ENCODE measurements at regions not wholly inside any gene's neighbourhood (a gene's known extent, or its start where the extent isn't known, plus 50 kb on each side); places are given as distances from the start of the nearest gene placed in this dataset.

DNA sequence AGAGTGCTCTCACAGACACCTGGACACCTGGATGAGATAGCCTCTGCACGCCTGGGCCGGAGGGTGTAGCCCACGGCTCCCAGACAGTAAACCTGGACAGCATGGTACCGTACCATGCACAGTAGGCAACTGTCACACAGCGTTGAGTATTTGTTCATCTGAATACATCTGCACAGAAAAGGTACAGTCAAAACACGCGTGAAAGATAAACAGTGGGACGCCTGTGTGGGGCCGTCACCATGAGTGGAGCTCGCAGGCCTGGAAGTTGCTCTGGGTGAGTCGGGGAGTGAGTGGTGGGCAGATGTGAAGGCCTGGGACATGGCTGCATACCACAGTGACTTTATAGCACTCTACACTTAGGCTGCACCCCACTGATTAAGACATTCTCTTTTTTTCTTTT lies 280.0 kb upstream of the SHH start:
- H3K36me3 Mint-ChIP-seq: no peaks in the 10 kb centered on the region
- H3K27me3 Mint-ChIP-seq (ENCODE audit: low read depth in 2 of 2): peaks cover 0 to 4% of the 10 kb centered on the region in 2 donors
- no peak overlapping the region for H3K4me3 ChIP-seq (ENCODE audit: low read length)
- no peaks in the 10 kb centered on the region for H3K9me3 Mint-ChIP-seq
- H3K4me1 Mint-ChIP-seq: no peaks in the 10 kb centered on the region
- H3K27ac Mint-ChIP-seq: no peak overlapping the region
- no peak overlapping the region for H3K27ac ChIP-seq (ENCODE audit: low read length)
- H3K4me1 ChIP-seq (ENCODE audit: control insufficient read depth, insufficient read depth, low read length): no peaks in the 10 kb centered on the region
- H3K27me3 ChIP-seq (ENCODE audit: control insufficient read depth, insufficient read depth, low read length): no peaks in the 10 kb centered on the region
- TF ChIP-seq, protein P1, sequence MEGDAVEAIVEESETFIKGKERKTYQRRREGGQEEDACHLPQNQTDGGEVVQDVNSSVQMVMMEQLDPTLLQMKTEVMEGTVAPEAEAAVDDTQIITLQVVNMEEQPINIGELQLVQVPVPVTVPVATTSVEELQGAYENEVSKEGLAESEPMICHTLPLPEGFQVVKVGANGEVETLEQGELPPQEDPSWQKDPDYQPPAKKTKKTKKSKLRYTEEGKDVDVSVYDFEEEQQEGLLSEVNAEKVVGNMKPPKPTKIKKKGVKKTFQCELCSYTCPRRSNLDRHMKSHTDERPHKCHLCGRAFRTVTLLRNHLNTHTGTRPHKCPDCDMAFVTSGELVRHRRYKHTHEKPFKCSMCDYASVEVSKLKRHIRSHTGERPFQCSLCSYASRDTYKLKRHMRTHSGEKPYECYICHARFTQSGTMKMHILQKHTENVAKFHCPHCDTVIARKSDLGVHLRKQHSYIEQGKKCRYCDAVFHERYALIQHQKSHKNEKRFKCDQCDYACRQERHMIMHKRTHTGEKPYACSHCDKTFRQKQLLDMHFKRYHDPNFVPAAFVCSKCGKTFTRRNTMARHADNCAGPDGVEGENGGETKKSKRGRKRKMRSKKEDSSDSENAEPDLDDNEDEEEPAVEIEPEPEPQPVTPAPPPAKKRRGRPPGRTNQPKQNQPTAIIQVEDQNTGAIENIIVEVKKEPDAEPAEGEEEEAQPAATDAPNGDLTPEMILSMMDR (IDR thresholded peaks at IDR 0.05): no peak
- no peak overlapping the region for H3K4me3 Mint-ChIP-seq
- no peaks in the 10 kb centered on the region for H3K36me3 ChIP-seq (ENCODE audit: control insufficient read depth, insufficient read depth, low read length)
- ATAC-seq (peak in 1 of 3 donors; percentile 9), DNase-seq (no peak)
- no peaks in the 10 kb centered on the region for H3K9me3 ChIP-seq (ENCODE audit: control insufficient read depth, insufficient read depth, low read length)
- WGBS (ENCODE audit: insufficient coverage): 89% methylated on average over 11 of the region's 11 CpGs
- intact Hi-C loops (cut with micrococcal nuclease): no loop called here

DNA sequence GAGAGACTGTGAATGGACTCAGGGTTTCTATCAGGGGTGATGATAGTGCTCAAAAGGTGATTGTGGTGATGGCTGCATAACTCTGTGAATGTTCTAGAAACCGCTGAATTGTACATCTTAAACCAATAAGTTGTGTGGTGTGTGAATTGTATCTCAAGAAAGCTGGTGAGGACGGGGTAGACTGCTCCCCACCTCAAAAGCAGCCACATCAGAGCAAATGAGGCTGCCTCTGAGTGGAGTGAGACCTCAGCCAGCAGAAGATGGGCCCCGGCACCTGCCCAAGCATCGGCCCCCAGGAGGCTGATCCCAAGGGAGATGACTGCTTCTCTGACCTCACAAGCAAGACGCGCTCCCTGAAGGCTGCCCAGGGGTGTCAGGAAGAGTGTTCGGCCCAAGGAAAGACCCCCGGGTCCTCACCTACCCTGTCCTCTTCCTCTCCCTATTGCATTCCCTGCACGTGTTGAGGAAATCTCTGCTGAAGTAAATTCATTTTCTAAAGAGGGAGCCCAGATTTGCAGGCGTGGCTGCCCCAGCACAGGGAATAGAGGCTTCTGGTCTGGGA lies 279.3 kb upstream of the SHH start:
- no peak for ATAC-seq
- Mint-ChIP-seq H3K36me3 (no peaks in the 10 kb centered on the region), H3K27me3 (ENCODE audit: low read depth in 2 of 2) (peaks cover 0 to 4% of the 10 kb centered on the region in 2 donors), H3K4me3 (no peak overlapping the region), H3K4me1 (no peaks in the 10 kb centered on the region), H3K27ac (no peak overlapping the region), H3K9me3 (no peaks in the 10 kb centered on the region)
- intact Hi-C loops (cut with micrococcal nuclease): no loop called here
- no peaks in the 10 kb centered on the region for H3K36me3 ChIP-seq (ENCODE audit: control insufficient read depth, insufficient read depth, low read length)
- no peaks in the 10 kb centered on the region for H3K9me3 ChIP-seq (ENCODE audit: control insufficient read depth, insufficient read depth, low read length)
- TF ChIP-seq, protein P1 (IDR thresholded peaks at IDR 0.05): no peak
- no peaks in the 10 kb centered on the region for H3K4me1 ChIP-seq (ENCODE audit: control insufficient read depth, insufficient read depth, low read length)
- H3K27ac ChIP-seq (ENCODE audit: low read length): no peak overlapping the region
- DNase-seq: peak in 1 of 2 donors; percentile 17
- H3K27me3 ChIP-seq (ENCODE audit: control insufficient read depth, insufficient read depth, low read length): no peaks in the 10 kb centered on the region
- 70% methylated on average over 9 of the region's 10 CpGs for WGBS (ENCODE audit: insufficient coverage)
- H3K4me3 ChIP-seq (ENCODE audit: low read length): no peak overlapping the region

DNA sequence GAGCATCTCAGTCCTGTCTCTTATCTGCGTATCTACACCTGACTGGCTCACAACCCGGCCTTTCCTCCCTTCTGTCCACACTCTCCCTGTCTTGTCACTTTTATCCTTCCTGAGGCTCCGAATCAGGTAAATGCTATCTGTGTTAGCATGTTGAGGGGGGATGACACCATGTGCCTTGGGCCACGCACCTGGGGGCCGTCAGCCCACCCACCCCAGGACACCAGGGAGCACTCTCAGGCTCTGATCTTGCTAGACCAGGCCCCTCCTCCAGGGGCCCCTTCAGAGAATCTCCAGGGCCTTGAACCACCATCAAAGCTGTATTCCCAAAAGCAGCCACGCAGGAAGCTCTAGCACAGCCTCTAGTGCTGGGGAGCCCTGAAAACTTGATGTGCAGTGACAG lies 278.7 kb upstream of the SHH start:
- Histone ChIP-seq H3K4me3 (ENCODE audit: low read length) (no peak overlapping the region), H3K9me3 (ENCODE audit: control insufficient read depth, insufficient read depth, low read length) (no peaks in the 10 kb centered on the region), H3K36me3 (ENCODE audit: control insufficient read depth, insufficient read depth, low read length) (no peaks in the 10 kb centered on the region), H3K27me3 (ENCODE audit: control insufficient read depth, insufficient read depth, low read length) (no peaks in the 10 kb centered on the region), H3K27ac (ENCODE audit: low read length) (no peak overlapping the region), H3K4me1 (ENCODE audit: control insufficient read depth, insufficient read depth, low read length) (no peaks in the 10 kb centered on the region)
- intact Hi-C loops (cut with micrococcal nuclease): no loop called here
- H3K9me3 Mint-ChIP-seq: no peaks in the 10 kb centered on the region
- H3K27me3 Mint-ChIP-seq (ENCODE audit: low read depth in 2 of 2): peaks cover 0 to 4% of the 10 kb centered on the region in 2 donors
- TF ChIP-seq, protein P1 (IDR thresholded peaks at IDR 0.05): no peak
- no peaks in the 10 kb centered on the region for H3K4me1 Mint-ChIP-seq
- no peak overlapping the region for H3K27ac Mint-ChIP-seq
- DNase-seq (no peak), ATAC-seq (no peak)
- no peak overlapping the region for H3K4me3 Mint-ChIP-seq
- H3K36me3 Mint-ChIP-seq: no peaks in the 10 kb centered on the region
- 83% methylated on average over 6 of the region's 6 CpGs for WGBS (ENCODE audit: insufficient coverage)

DNA sequence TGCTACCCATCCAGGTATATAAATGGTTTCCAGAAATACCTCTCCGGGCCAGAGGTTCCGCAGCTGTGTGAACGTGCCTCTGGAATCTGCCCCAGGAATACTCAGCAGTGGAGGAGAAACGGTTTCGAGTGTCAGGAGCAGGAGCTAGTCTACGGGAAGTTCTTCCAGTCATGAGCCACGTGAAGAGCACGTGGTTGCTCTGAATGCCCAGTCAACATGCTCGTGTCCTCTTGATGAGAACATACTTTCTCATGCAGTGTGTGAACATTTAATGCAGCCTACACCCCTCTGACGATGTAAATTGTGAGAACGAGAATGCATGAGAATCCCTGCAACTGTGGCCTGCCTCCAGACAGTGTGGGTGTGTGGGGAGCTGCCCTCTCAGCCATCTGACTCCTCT lies 277.0 kb upstream of the SHH start:
- Mint-ChIP-seq H3K27ac (no peak overlapping the region), H3K36me3 (no peaks in the 10 kb centered on the region), H3K4me1 (no peaks in the 10 kb centered on the region), H3K27me3 (ENCODE audit: low read depth in 2 of 2) (peaks cover 0 to 4% of the 10 kb centered on the region in 2 donors), H3K9me3 (no peaks in the 10 kb centered on the region), H3K4me3 (no peak overlapping the region)
- ATAC-seq (no peak), DNase-seq (no peak)
- H3K4me1 ChIP-seq (ENCODE audit: control insufficient read depth, insufficient read depth, low read length): no peaks in the 10 kb centered on the region
- H3K4me3 ChIP-seq (ENCODE audit: low read length): no peak overlapping the region
- H3K27ac ChIP-seq (ENCODE audit: low read length): no peak overlapping the region
- TF ChIP-seq, protein P1 (IDR thresholded peaks at IDR 0.05): no peak
- H3K36me3 ChIP-seq (ENCODE audit: control insufficient read depth, insufficient read depth, low read length): no peaks in the 10 kb centered on the region
- intact Hi-C loops (cut with micrococcal nuclease): no loop called here
- no peaks in the 10 kb centered on the region for H3K27me3 ChIP-seq (ENCODE audit: control insufficient read depth, insufficient read depth, low read length)
- no peaks in the 10 kb centered on the region for H3K9me3 ChIP-seq (ENCODE audit: control insufficient read depth, insufficient read depth, low read length)
- WGBS (ENCODE audit: insufficient coverage): 85% methylated on average over 11 of the region's 11 CpGs

Measured in natural killer cell (primary cell).